Ovary (tissue), 3 donors: ENCODE measurements at regions not wholly inside any gene's neighbourhood (a gene's known extent, or its start where the extent isn't known, plus 50 kb on each side); places are given as distances from the start of the nearest gene placed in this dataset.

ENCODE experiments used
- CTCF ChIP-seq, 3 donors: fragments of 450-650 bp in 2 of 3; fragments of 200-600 bp in 1 of 3; IDR thresholded peaks; one replicate each; pipeline versions ENCODE4 v1.5.1 to v1.8.0; 2016 to 2022; ENCODE audit warnings: antibody characterized with exemption in 3 of 3, mild to moderate bottlenecking in 1 of 3
- EP300 ChIP-seq: sonication (generic); formaldehyde crosslinking; IDR thresholded peaks from one replicate; pipeline ENCODE4 v1.6.1; 2017; ENCODE audit warnings: antibody characterized with exemption
- POLR2A ChIP-seq: fragments of 450-650 bp; IDR thresholded peaks from one replicate; pipeline ENCODE4 v1.6.1; 2017; ENCODE audit warnings: antibody characterized with exemption, mild to moderate bottlenecking, moderate library complexity
- donor health status: DM: no; HTN: no; CAD: no.

GRCh38 chr18:78724214-78724914 lies 255.3 kb upstream of the SALL3 start:
- no peak for TF ChIP-seq CTCF (IDR thresholded peaks at IDR 0.05)
- no peak for TF ChIP-seq POLR2A
- no peak for TF ChIP-seq EP300
